GM12873 (cell line): ENCODE measurements at regions not wholly inside any gene's neighbourhood (a gene's known extent, or its start where the extent isn't known, plus 50 kb on each side); places are given as distances from the start of the nearest gene placed in this dataset.

Experiments used
- CTCF ChIP-seq: IDR thresholded peaks from 2 replicates; pipeline ENCODE4 v1.5.1; 2012; ENCODE audit warnings: low read depth, mild to moderate bottlenecking, moderate library complexity, low read length, control low read depth; ENCODE audit not compliant: insufficient read depth; ENCODE audit errors: missing control alignments

GRCh38 chr14:104295681-104296387 is 157.4 kb downstream of the KIF26A start:
- TF ChIP-seq CTCF = no peak

GRCh38 chr14:104296388-104297312 is 158.3 kb downstream of the KIF26A start:
- no peak for TF ChIP-seq CTCF

- TF ChIP-seq CTCF = no peak
Measured at GRCh38 chr14:104297313-104297704, 158.9 kb downstream of the KIF26A start.

GRCh38 chr14:104297721-104298401 is 159.5 kb downstream of the KIF26A start:
- no peak for TF ChIP-seq CTCF

GRCh38 chr14:104298458-104298857 is 160.1 kb downstream of the KIF26A start:
- no peak for TF ChIP-seq CTCF

- no peak for TF ChIP-seq CTCF
Measured at GRCh38 chr14:104299993-104300761, 161.8 kb downstream of the KIF26A start.
